Aorta (tissue), 5 donors: ENCODE measurements at regions not wholly inside any gene's neighbourhood (a gene's known extent, or its start where the extent isn't known, plus 50 kb on each side); places are given as distances from the start of the nearest gene placed in this dataset.

Source experiments
- ATAC-seq: fragments of 200-7000 bp; cut with Tn5 transposase; one replicate; pipeline ENCODE4 v1.9.1; 2022; ENCODE audit warnings: moderate library complexity; ENCODE audit not compliant: low FRiP score
- DNase-seq, 2 donors: peaks; one replicate each; pipeline ENCODE4 v3.0.0-alpha.2; 2020
- H3K27ac ChIP-seq, 2 donors: one replicate each; pipeline ENCODE4 v1.5.1; 2013; ENCODE audit warnings: low read length in 2 of 2, mild to moderate bottlenecking in 2 of 2, moderate library complexity in 2 of 2, control low read depth in 1 of 2, inconsistent platforms in 1 of 2, low read depth in 1 of 2
- H3K27me3 ChIP-seq, 2 donors: one replicate each; pipeline ENCODE4 v1.6.1; 2013; ENCODE audit warnings: control low read depth in 1 of 2, low read length in 1 of 2, mild to moderate bottlenecking in 1 of 2, moderate library complexity in 1 of 2; ENCODE audit not compliant: insufficient read depth in 2 of 2, control insufficient read depth in 1 of 2
- H3K36me3 ChIP-seq, 2 donors: one replicate each; pipeline ENCODE4 v1.6.1; 2013; ENCODE audit warnings: control low read depth in 1 of 2, low read length in 1 of 2, mild to moderate bottlenecking in 1 of 2; ENCODE audit not compliant: insufficient read depth in 2 of 2, control insufficient read depth in 1 of 2
- H3K4me1 ChIP-seq, 2 donors: one replicate each; pipeline ENCODE4 v1.6.1; 2013; ENCODE audit warnings: low read length in 2 of 2, control low read depth in 1 of 2, mild to moderate bottlenecking in 1 of 2, moderate library complexity in 1 of 2; ENCODE audit not compliant: insufficient read depth in 2 of 2, control insufficient read depth in 1 of 2
- H3K4me3 ChIP-seq, 2 donors: one replicate each; pipeline ENCODE4 v1.5.1; 2013; ENCODE audit warnings: low read length in 2 of 2, control low read depth in 1 of 2, mild to moderate bottlenecking in 1 of 2
- H3K9me3 ChIP-seq: one replicate; pipeline ENCODE4 v1.6.1; 2013; ENCODE audit warnings: mild to moderate bottlenecking, low read length; ENCODE audit not compliant: control insufficient read depth
- WGBS, 2 donors: extraction: QIAGEN DNeasy Blood & Tissue Kit; methylation state at CpG; one replicate each; pipeline ENCODE4 v1.1.7; 2013; 5-methylcytosine and 5-hydroxymethylcytosine counted together
- intact Hi-C, 2 donors: fragments of 100-400 bp; cut with DNase I; formaldehyde crosslinking; loops; one replicate each; pipeline versions ENCODE4 v1.14.2 to v1.15.0; 2022
- donor health status: healthy with polysubstance abuse.
- donor health status: Bipolar disorder and iron deficiency.
- donor health status: DM: no; HTN: no; CAD: no.
- donor health status: DM: no; HTN: no; CAD: no.
- donor health status: DM: yes; HTN: yes; CAD: no.

DNA sequence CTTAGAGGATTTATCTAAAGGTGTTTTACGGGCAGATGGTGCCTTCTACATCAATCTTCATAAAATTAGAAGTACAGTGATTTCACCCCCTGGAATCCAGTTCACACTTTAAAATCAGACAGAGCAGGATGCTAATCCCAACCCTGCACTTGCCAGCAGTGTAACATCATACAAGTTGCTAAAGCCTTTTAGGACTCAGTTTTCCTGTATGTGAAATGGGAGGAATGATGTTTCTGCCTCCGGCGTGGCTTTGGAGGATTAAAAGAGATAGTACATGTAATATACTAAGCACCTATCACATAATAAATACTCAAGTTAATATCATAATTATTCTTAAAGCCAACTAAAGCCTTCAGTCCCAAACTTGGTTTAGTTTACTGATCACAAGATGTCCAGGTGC, 257.2 kb upstream of the THBS1 start:
- no peak for DNase-seq
- Histone ChIP-seq H3K4me1 (no peaks in the 10 kb centered on the region), H3K4me3 (no peak overlapping the region), H3K27ac (no peak overlapping the region), H3K9me3 (no peaks in the 10 kb centered on the region), H3K36me3 (no peaks in the 10 kb centered on the region), H3K27me3 (peaks cover 0 to 1% of the 10 kb centered on the region in 2 donors)
- no peak for ATAC-seq
- intact Hi-C loops: no loop called here
- 91 to 96% methylated on average over 3 of the region's 3 CpGs for WGBS, 2 donors

DNA sequence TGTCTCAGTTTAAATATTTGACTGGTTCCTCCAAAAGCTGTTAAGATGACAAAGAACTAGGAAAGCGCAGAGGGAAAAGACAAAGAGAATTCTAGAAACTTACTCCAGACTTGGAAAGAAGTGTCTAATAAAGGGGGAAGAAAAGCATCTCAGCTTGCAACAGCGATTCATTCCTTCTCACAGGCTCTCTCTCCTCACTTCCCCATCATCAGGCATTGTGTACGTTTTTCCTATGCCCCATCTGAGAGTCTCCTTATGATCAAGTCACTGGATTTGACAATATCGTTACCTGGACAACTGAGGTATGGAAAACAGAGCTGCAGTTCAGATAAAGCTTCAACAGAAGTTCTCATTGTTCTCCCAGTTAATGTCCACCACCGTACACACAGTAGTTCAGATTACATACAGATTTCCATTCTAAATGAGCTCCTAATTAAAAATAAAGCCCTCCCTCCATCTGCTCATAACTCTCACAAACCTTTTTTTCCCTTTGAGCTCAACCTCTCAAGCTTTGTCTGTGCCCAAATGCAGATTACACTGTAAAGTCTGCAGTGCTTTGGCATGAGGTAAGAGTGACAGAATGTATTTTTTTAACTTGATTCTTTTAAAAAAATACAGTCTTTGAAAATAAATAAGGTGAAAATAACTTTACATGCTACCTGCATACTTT, 254.4 kb upstream of the THBS1 start:
- ATAC-seq: no peak
- intact Hi-C loops: no loop called here
- DNase-seq: no peak
- WGBS, 2 donors: 64 to 65% methylated on average over 5 of the region's 5 CpGs
- Histone ChIP-seq H3K27me3 (peaks cover 0 to 1% of the 10 kb centered on the region in 2 donors), H3K4me1 (no peaks in the 10 kb centered on the region), H3K9me3 (no peaks in the 10 kb centered on the region), H3K4me3 (no peak overlapping the region), H3K27ac (no peak overlapping the region), H3K36me3 (no peaks in the 10 kb centered on the region)

DNA sequence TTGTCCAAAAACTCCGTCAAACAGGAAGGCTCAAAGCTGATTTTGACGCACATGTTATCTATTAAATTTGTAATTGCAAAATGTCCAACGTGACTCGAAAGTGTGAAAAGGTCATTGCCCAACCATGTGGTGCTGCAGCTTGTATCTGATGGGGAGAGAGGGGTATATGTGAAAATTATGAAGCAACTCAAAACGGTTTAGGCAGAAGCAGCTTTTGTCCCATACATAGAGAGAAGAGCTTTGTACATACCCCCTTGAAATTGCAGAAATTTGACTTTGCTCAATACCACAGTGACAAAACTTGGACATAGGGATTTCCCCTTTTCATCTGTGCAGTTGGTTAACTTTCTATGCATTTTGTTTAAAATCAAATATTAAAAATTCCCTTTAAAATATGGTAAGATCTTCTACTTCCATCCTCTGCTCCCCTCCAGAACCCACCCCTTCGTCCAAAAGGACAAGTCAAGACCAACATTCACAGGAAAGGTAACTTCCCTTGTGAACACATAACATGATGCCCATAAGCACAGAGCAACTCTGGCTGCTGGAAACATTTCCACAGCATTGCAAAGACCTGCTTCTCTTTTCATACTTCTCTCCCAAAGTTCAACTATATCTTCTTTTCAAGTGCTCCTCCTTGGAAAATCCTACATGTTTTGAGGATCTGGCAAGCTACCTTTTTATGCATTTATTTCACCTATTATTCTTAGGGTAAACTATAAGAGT, 253.7 kb upstream of the THBS1 start:
- no peak for ATAC-seq
- H3K4me3 ChIP-seq: no peak overlapping the region
- H3K36me3 ChIP-seq: no peaks in the 10 kb centered on the region
- DNase-seq: no peak
- no peaks in the 10 kb centered on the region for H3K9me3 ChIP-seq
- intact Hi-C loops: no loop called here
- no peak overlapping the region for H3K27ac ChIP-seq
- no peaks in the 10 kb centered on the region for H3K4me1 ChIP-seq
- peaks cover 0 to 1% of the 10 kb centered on the region in 2 donors for H3K27me3 ChIP-seq
- WGBS, 2 donors: 59 to 69% methylated on average over 6 of the region's 6 CpGs

DNA sequence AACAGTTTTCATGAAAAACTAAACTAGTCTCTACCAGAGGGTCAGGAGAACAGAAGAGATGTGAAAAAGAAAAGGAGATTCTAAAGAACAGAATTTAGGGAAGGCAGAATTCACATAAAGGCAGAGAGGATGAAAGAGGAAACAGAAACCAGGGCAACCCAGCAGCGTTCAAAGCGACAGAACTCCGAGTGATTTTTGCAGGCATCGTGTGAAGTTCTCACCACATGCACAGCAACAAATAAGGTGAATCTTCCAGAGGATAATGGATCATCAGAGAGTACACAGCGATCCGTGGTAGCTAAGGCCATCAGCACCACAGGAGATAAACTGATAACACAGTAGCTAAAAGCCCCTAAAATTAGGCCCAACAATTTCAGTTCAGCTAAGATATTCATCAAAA, 250.8 kb upstream of the THBS1 start:
- H3K27ac ChIP-seq: no peak overlapping the region
- H3K4me3 ChIP-seq: no peak overlapping the region
- 84 to 89% methylated on average over 6 of the region's 6 CpGs for WGBS, 2 donors
- no peaks in the 10 kb centered on the region for H3K4me1 ChIP-seq
- no peaks in the 10 kb centered on the region for H3K36me3 ChIP-seq
- no peak for ATAC-seq
- H3K27me3 ChIP-seq: no peaks in the 10 kb centered on the region
- intact Hi-C loops: no loop called here
- DNase-seq: no peak
- no peaks in the 10 kb centered on the region for H3K9me3 ChIP-seq

DNA sequence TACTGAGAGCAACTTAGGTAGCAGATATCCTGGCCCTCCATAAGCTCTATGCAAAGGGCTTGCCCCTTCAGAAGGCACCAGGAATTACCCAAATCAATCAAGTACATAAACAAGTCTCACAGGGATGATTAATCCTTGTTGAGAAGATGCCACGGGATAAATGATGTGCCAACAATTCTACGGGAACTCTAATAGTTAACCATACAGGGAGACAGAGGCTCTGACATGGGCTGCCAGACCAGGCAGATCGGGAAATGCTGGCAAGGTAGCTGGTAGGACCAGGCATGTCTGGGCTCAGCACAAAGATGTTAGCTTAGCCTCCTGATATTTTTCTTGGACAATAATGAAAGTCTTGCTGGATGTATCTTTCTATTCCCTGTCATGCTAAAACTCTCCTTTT, 249.3 kb upstream of the THBS1 start:
- no peaks in the 10 kb centered on the region for H3K36me3 ChIP-seq
- H3K9me3 ChIP-seq: no peaks in the 10 kb centered on the region
- 62 to 68% methylated on average over 3 of the region's 3 CpGs for WGBS, 2 donors
- DNase-seq (no peak), ATAC-seq (no peak)
- H3K4me1 ChIP-seq: no peaks in the 10 kb centered on the region
- intact Hi-C loops: no loop called here
- no peak overlapping the region for H3K4me3 ChIP-seq
- no peaks in the 10 kb centered on the region for H3K27me3 ChIP-seq
- no peak overlapping the region for H3K27ac ChIP-seq

DNA sequence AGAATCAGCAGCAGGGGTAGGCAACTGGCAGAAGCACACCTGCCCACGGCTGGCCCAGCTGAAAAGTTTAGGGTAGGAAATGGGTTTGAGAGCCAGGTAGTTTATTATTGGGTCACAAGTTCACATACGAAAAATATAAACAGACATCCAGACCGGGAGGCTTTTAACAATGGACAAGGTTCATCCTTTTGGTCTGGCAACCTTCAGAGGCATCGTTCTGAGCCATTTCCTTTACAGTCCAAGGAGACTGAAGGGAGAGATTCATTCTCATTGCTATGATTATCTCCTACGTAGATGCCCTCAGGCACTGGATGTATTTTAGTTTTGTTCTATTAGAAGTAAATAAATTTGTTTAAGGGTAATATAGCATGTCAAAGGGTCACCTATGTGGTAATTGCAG, 248.0 kb upstream of the THBS1 start:
- no peaks in the 10 kb centered on the region for H3K36me3 ChIP-seq
- intact Hi-C loops: no loop called here
- 79 to 86% methylated on average over 5 of the region's 5 CpGs for WGBS, 2 donors
- DNase-seq (no peak), ATAC-seq (no peak)
- H3K4me1 ChIP-seq: no peaks in the 10 kb centered on the region
- no peaks in the 10 kb centered on the region for H3K27me3 ChIP-seq
- H3K4me3 ChIP-seq: no peak overlapping the region
- no peaks in the 10 kb centered on the region for H3K9me3 ChIP-seq
- H3K27ac ChIP-seq: no peak overlapping the region

DNA sequence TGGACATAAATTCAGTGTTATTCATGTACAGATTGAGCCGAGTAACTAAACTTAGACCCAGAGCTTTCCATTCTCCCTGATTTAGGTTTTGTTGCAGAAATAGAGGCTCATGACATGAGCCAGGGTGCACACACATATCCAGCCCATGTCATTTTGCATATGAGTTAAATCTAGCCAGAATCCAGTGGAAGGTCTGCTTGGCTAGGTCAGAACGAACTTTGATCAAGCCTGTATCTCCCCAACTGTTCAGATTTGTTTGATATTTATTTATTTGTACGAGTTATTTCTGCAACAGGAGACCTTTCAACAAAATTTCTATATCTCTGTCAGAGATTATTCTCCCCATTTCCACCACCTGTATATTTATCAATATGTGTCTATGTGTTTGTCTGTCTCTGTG, 247.5 kb upstream of the THBS1 start:
- Histone ChIP-seq H3K27me3 (no peaks in the 10 kb centered on the region), H3K9me3 (no peaks in the 10 kb centered on the region), H3K36me3 (no peaks in the 10 kb centered on the region), H3K27ac (no peak overlapping the region), H3K4me1 (no peaks in the 10 kb centered on the region), H3K4me3 (no peak overlapping the region)
- intact Hi-C loops: no loop called here
- 36 to 39% methylated on average over 3 of the region's 3 CpGs for WGBS, 2 donors
- no peak for ATAC-seq
- no peak for DNase-seq

DNA sequence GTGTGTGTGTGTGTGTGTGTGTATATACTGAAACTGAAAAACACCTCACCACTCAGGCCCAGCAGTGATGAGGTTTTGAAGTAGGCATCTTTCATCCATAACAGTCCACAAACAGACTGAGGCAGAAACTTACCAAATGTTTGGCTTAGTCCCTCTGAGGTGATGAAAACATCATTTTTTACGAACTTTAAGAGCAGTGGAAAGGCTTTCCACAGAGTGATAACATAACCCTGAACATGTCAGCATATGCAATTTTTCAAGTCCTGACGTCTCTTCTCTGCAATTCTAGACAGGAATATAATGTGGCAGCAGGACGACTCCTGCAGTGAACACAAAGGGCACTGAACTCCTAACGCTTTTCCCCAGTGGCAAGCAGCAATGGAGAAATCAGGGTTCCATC, 247.0 kb upstream of the THBS1 start:
- Histone ChIP-seq H3K36me3 (no peaks in the 10 kb centered on the region), H3K4me3 (no peak overlapping the region), H3K9me3 (no peaks in the 10 kb centered on the region), H3K27me3 (no peaks in the 10 kb centered on the region), H3K4me1 (no peaks in the 10 kb centered on the region), H3K27ac (no peak overlapping the region)
- WGBS, 2 donors: 49 to 62% methylated on average over 4 of the region's 4 CpGs
- no peak for ATAC-seq
- DNase-seq: no peak
- intact Hi-C loops: no loop called here

DNA sequence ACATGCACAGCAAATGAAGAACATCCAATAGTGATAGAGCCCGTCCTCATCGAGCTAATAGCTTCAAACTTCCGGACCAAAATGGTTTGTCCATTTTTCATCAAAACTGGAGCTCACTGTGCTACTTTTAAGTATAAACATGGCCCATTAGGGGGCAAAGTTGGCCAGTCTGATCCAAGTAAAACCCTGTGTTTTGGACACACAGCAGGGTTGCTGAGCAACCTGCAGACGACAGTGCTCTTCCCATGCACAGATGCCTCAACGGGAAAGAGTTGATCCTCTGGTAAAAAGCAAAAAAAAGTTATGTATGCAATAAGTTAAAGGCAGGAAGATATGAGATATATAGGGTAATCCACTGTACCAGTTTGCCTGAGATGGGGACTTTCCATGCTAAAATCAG, 244.0 kb upstream of the THBS1 start:
- Histone ChIP-seq H3K9me3 (no peaks in the 10 kb centered on the region), H3K27me3 (no peaks in the 10 kb centered on the region), H3K4me3 (no peak overlapping the region), H3K27ac (no peak overlapping the region), H3K36me3 (no peaks in the 10 kb centered on the region), H3K4me1 (no peaks in the 10 kb centered on the region)
- intact Hi-C loops: no loop called here
- ATAC-seq: no peak
- 75 to 77% methylated on average over 5 of the region's 5 CpGs for WGBS, 2 donors
- DNase-seq: no peak
